ENCODE measurements at regions not wholly inside any gene's neighbourhood (a gene's known extent, or its start where the extent isn't known, plus 50 kb on each side); places are given as distances from the start of the nearest gene placed in this dataset.

DNA sequence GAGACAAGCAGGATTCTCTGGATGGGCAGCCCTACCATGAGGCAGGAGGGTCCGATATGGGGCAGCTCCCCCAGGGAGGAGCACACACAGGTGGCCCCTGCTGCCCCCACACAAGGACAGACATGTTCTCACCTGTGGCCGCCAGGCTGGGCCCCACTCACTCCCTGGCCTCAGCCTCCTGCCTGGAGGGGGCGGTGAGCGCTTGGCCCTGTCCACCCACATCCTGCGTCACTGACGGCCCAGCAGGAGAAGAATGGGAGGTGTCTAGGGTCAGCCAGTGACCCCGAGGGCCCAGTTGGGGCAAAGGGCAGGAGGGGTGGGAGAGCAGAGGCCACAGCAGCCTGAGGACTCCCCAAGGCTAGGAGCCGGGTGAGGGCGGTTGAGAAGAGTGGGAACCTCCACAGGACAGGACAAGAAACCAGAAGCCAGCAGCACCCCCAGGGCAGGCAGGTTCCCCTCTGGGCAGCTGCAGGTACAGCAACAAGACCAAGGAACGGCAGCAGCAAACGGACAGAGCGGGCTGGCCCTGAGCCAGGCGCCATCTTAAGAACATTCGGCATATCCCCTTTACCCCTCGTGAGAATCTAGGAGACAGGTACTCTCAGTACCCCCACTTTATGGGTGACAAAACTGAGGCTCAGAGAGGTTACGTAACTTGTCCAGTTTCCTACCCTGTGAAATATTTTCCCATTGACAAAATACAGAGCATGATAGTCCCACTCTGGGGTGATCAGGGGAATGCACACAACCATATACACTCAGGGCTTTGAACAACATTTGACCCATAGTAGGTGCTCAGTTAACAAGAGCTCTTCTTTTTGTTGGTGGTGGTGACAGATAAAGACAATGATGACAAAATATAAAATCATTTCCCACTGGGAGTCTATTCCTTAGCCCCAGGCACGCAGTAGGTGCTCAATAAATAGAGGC, 74.3 kb downstream of the NCOR2 start:
- TF ChIP-seq, protein P1, sequence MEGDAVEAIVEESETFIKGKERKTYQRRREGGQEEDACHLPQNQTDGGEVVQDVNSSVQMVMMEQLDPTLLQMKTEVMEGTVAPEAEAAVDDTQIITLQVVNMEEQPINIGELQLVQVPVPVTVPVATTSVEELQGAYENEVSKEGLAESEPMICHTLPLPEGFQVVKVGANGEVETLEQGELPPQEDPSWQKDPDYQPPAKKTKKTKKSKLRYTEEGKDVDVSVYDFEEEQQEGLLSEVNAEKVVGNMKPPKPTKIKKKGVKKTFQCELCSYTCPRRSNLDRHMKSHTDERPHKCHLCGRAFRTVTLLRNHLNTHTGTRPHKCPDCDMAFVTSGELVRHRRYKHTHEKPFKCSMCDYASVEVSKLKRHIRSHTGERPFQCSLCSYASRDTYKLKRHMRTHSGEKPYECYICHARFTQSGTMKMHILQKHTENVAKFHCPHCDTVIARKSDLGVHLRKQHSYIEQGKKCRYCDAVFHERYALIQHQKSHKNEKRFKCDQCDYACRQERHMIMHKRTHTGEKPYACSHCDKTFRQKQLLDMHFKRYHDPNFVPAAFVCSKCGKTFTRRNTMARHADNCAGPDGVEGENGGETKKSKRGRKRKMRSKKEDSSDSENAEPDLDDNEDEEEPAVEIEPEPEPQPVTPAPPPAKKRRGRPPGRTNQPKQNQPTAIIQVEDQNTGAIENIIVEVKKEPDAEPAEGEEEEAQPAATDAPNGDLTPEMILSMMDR (IDR thresholded peaks at IDR 0.05) = no peak
- TF ChIP-seq POLR2A (IDR thresholded peaks at IDR 0.05) = no peak
- no peak for TF ChIP-seq EP300 (IDR thresholded peaks at IDR 0.05)
